Hepatocyte (in vitro differentiated cells): ENCODE measurements at regions not wholly inside any gene's neighbourhood (a gene's known extent, or its start where the extent isn't known, plus 50 kb on each side); places are given as distances from the start of the nearest gene placed in this dataset.

ENCODE experiments used
- DNase-seq: peaks from one replicate; pipeline ENCODE4 v3.0.0-alpha.2; 2016; ENCODE audit warnings: low spot score
- H2AFZ ChIP-seq: fragments of 200-600 bp; sonication (generic); 2 replicates; pipeline ENCODE4 v1.6.0; 2016; ENCODE audit warnings: antibody characterized with exemption, mild to moderate bottlenecking
- H3K27ac ChIP-seq: fragments of 200-600 bp; sonication (generic); 2 replicates; pipeline ENCODE4 v1.5.1; 2016; ENCODE audit warnings: mild to moderate bottlenecking
- H3K27me3 ChIP-seq: fragments of 200-600 bp; sonication (generic); 2 replicates; pipeline ENCODE4 v1.6.1; 2016
- H3K36me3 ChIP-seq: fragments of 200-600 bp; sonication (generic); replicated peaks from 2 replicates; pipeline ENCODE4 v1.5.1; 2016; ENCODE audit warnings: low read depth; ENCODE audit not compliant: insufficient read depth
- H3K4me1 ChIP-seq: fragments of 200-600 bp; sonication (generic); 2 replicates; pipeline ENCODE4 v1.5.1; 2016; ENCODE audit warnings: mild to moderate bottlenecking, moderate library complexity; ENCODE audit not compliant: insufficient read depth
- H3K4me2 ChIP-seq: fragments of 200-600 bp; sonication (generic); 2 replicates; pipeline ENCODE4 v1.6.0; 2016
- H3K4me3 ChIP-seq: fragments of 200-600 bp; sonication (generic); 2 replicates; pipeline ENCODE4 v1.5.1; 2016; ENCODE audit warnings: mild to moderate bottlenecking
- H3K79me2 ChIP-seq: fragments of 200-600 bp; sonication (generic); 2 replicates; pipeline ENCODE4 v1.6.0; 2017; ENCODE audit warnings: mild to moderate bottlenecking
- H3K9me2 ChIP-seq: fragments of 200-600 bp; sonication (generic); replicated peaks from 2 replicates; pipeline ENCODE4 v1.6.0; 2017; ENCODE audit warnings: mild to moderate bottlenecking; ENCODE audit not compliant: insufficient read depth
- H3K9me3 ChIP-seq: fragments of 200-600 bp; sonication (generic); 2 replicates; pipeline ENCODE4 v1.5.1; 2016; ENCODE audit warnings: low read depth, mild to moderate bottlenecking
- H4K20me1 ChIP-seq: fragments of 200-600 bp; sonication (generic); 2 replicates; pipeline ENCODE4 v1.6.0; 2016; ENCODE audit warnings: mild to moderate bottlenecking; ENCODE audit not compliant: insufficient read depth, poor library complexity, severe bottlenecking
- EZH2 ChIP-seq: fragments of 200-600 bp; sonication (generic); IDR thresholded peaks from 2 replicates; pipeline ENCODE4 v1.6.1; 2016; ENCODE audit warnings: antibody characterized with exemption, mild to moderate bottlenecking, borderline replicate concordance
- EZH2phosphoT487 ChIP-seq: fragments of 200-600 bp; sonication (generic); IDR thresholded peaks from one replicate; pipeline ENCODE4 v1.6.1; 2018; ENCODE audit warnings: antibody characterized with exemption, mild to moderate bottlenecking, low read depth, moderate library complexity; ENCODE audit not compliant: unreplicated experiment, severe bottlenecking
- WGBS: methylation state at CpG from one replicate; pipeline ENCODE4 v1.1.6; 2016; ENCODE audit warnings: low lambda C conversion rate; ENCODE audit errors: missing lambda C conversion rate; 5-methylcytosine and 5-hydroxymethylcytosine counted together
- TF ChIP-seq, protein P1 (sequence below): fragments of 200-600 bp; sonication (generic); IDR thresholded peaks from 2 replicates; pipeline ENCODE4 v1.5.1; 2016; ENCODE audit warnings: antibody characterized with exemption, mild to moderate bottlenecking; ENCODE audit not compliant: poor library complexity

DNA sequence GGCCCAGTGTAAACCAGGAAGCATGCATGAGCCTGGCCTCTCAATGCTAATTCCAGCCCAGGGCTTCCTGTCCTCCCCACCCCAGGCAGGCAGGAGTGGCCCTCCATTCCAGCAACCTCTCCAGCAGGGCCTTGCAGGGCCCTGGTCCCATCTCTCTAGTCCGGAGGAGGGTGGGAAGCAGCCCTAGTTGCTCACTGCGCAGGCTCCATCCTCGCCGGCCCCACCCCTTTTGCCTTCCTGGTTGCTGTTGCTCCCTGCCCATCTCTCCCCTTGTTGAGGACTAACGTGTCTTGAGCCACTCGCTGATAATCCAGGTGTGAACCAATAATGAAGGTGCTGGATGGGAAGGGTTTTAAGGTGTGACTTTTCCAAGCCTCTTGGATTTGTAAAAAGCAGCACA is 161.2 kb upstream of the BCOR start:
- Histone ChIP-seq H2AFZ (no peak overlapping the region), H3K9me2 (no peaks in the 10 kb centered on the region), H3K27me3 (no peaks in the 10 kb centered on the region), H3K4me2 (no peak overlapping the region), H3K27ac (no peak overlapping the region), H3K4me1 (peaks cover 13% of the 10 kb centered on the region), H4K20me1 (no peaks in the 10 kb centered on the region), H3K9me3 (no peaks in the 10 kb centered on the region), H3K79me2 (no peaks in the 10 kb centered on the region), H3K36me3 (no peaks in the 10 kb centered on the region), H3K4me3 (no peak overlapping the region)
- TF ChIP-seq EZH2 = no peak
- no peak for TF ChIP-seq EZH2phosphoT487
- TF ChIP-seq, protein P1, sequence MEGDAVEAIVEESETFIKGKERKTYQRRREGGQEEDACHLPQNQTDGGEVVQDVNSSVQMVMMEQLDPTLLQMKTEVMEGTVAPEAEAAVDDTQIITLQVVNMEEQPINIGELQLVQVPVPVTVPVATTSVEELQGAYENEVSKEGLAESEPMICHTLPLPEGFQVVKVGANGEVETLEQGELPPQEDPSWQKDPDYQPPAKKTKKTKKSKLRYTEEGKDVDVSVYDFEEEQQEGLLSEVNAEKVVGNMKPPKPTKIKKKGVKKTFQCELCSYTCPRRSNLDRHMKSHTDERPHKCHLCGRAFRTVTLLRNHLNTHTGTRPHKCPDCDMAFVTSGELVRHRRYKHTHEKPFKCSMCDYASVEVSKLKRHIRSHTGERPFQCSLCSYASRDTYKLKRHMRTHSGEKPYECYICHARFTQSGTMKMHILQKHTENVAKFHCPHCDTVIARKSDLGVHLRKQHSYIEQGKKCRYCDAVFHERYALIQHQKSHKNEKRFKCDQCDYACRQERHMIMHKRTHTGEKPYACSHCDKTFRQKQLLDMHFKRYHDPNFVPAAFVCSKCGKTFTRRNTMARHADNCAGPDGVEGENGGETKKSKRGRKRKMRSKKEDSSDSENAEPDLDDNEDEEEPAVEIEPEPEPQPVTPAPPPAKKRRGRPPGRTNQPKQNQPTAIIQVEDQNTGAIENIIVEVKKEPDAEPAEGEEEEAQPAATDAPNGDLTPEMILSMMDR = no peak
- 87% methylated on average over 6 of the region's 6 CpGs for WGBS
- DNase-seq = no peak

DNA sequence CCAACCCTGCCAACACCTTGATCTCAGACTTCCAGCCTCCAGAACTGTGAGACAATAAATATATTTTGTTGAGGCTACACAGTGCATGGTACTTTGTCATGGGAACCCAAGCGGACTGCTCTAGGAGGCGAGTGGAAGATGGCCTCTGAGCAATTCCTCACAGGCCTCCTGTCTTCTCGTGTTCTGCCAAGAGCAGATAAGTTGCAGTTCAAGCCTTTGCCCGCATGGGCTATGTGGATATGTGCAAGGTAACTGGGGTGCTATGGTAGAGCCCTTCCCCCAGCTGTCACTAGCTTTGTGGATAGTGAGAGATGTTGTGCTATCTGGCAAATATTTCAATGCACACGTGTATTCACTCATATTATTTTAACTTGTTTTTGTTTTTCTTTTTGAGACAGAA is 156.0 kb upstream of the BCOR start:
- no peak overlapping the region for H2AFZ ChIP-seq
- no peaks in the 10 kb centered on the region for H3K27me3 ChIP-seq
- no peak overlapping the region for H3K4me3 ChIP-seq
- no peaks in the 10 kb centered on the region for H3K9me3 ChIP-seq
- DNase-seq = no peak
- H3K9me2 ChIP-seq = no peaks in the 10 kb centered on the region
- no peaks in the 10 kb centered on the region for H3K36me3 ChIP-seq
- H3K27ac ChIP-seq = no peak overlapping the region
- TF ChIP-seq EZH2phosphoT487 = no peak
- no peak for TF ChIP-seq EZH2
- TF ChIP-seq, protein P1 = no peak
- no peaks in the 10 kb centered on the region for H4K20me1 ChIP-seq
- H3K4me1 ChIP-seq = no peaks in the 10 kb centered on the region
- no peaks in the 10 kb centered on the region for H3K79me2 ChIP-seq
- WGBS = 87% methylated on average over 5 of the region's 5 CpGs
- no peak overlapping the region for H3K4me2 ChIP-seq

DNA sequence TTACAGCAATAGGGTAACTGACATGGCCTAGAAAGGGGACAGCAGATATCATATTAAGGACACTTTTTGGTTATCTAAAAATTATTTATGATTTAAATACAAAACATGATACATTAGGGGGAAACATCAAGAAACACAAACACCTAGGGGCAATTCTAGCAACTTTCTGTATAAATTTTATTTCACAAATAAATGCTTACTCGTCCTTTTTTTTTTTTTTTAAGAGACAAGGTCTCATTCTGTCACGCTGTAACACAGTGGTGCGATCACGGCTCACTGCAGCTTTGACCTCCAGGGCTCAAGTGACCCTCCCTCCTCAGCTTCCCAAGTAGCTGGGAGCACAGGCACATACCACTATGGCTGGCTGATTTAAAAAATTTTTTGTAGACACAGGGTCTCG is 151.8 kb upstream of the BCOR start:
- no peak overlapping the region for H3K27ac ChIP-seq
- H3K36me3 ChIP-seq = no peaks in the 10 kb centered on the region
- H3K4me1 ChIP-seq = peaks cover 10% of the 10 kb centered on the region
- no peak overlapping the region for H2AFZ ChIP-seq
- no peaks in the 10 kb centered on the region for H3K27me3 ChIP-seq
- no peaks in the 10 kb centered on the region for H3K9me3 ChIP-seq
- no peaks in the 10 kb centered on the region for H3K79me2 ChIP-seq
- no peaks in the 10 kb centered on the region for H3K9me2 ChIP-seq
- 88% methylated on average over 5 of the region's 5 CpGs for WGBS
- TF ChIP-seq EZH2phosphoT487 (no peak), EZH2 (no peak)
- TF ChIP-seq, protein P1 = no peak
- DNase-seq = no peak
- H3K4me3 ChIP-seq = no peak overlapping the region
- H3K4me2 ChIP-seq = no peak overlapping the region
- H4K20me1 ChIP-seq = no peaks in the 10 kb centered on the region

DNA sequence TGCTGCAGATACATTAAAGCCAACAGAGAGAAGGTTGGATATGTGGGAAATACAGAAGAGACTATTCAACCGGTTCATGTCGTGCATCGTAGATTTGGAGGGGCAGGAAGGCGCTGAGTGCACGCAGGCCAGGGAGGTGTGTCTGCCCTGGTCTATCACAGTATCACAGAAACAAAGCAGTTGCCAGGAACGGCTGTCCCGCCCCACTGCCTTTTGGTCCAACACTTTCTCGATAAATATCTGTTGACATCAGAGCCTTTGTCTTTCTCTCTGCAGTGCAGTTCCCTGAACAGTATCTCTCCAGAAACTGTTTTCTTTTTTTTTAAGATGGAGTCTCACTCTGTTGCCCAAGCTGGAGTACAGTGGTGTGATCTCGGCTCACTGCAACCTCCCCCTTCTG is 151.1 kb upstream of the BCOR start:
- no peak overlapping the region for H2AFZ ChIP-seq
- no peaks in the 10 kb centered on the region for H4K20me1 ChIP-seq
- DNase-seq = no peak
- H3K4me2 ChIP-seq = no peak overlapping the region
- H3K4me1 ChIP-seq = peaks cover 10% of the 10 kb centered on the region
- 81% methylated on average over 9 of the region's 9 CpGs for WGBS
- TF ChIP-seq, protein P1 = no peak
- no peak for TF ChIP-seq EZH2
- TF ChIP-seq EZH2phosphoT487 = no peak
- no peaks in the 10 kb centered on the region for H3K79me2 ChIP-seq
- H3K36me3 ChIP-seq = no peaks in the 10 kb centered on the region
- no peaks in the 10 kb centered on the region for H3K9me2 ChIP-seq
- no peak overlapping the region for H3K4me3 ChIP-seq
- H3K27ac ChIP-seq = no peak overlapping the region
- H3K27me3 ChIP-seq = no peaks in the 10 kb centered on the region
- no peaks in the 10 kb centered on the region for H3K9me3 ChIP-seq
